CD14-positive monocyte (primary cell): ENCODE measurements at regions not wholly inside any gene's neighbourhood (a gene's known extent, or its start where the extent isn't known, plus 50 kb on each side); places are given as distances from the start of the nearest gene placed in this dataset.

Source experiments
- DNase-seq, 3 donors: peaks; one replicate each; pipeline ENCODE4 v3.0.0-alpha.2; 2011 to 2022
- H2AFZ ChIP-seq: 2 replicates; pipeline ENCODE4 v1.6.0; 2012; ENCODE audit warnings: mild to moderate bottlenecking, low read depth, low read length, inconsistent platforms; ENCODE audit not compliant: insufficient read depth, poor library complexity, severe bottlenecking
- H3K27ac ChIP-seq, 2 donors: 1 replicate in 1 of 2; 2 replicates in 1 of 2; pipeline ENCODE4 v1.5.1; 2012 to 2013; ENCODE audit warnings: low read length in 2 of 2, control low read depth in 1 of 2, inconsistent platforms in 1 of 2, low read depth in 1 of 2, mild to moderate bottlenecking in 1 of 2
- H3K27me3 ChIP-seq, 2 donors: one replicate each; pipeline versions ENCODE4 v1.6.0 to v1.6.1; 2011 to 2013; ENCODE audit warnings: low read length in 2 of 2; ENCODE audit not compliant: control insufficient read depth in 2 of 2, insufficient read depth in 2 of 2
- H3K36me3 ChIP-seq, 2 donors: replicated peaks in 1 of 2; 1 replicate in 1 of 2; 2 replicates in 1 of 2; pipeline versions ENCODE4 v1.5.1 to v1.6.1; 2012 to 2013; ENCODE audit warnings: low read length in 2 of 2, control low read depth in 1 of 2, inconsistent platforms in 1 of 2, mild to moderate bottlenecking in 1 of 2; ENCODE audit not compliant: insufficient read depth in 2 of 2, control insufficient read depth in 1 of 2
- H3K4me1 ChIP-seq, 2 donors: 1 replicate in 1 of 2; 2 replicates in 1 of 2; pipeline versions ENCODE4 v1.5.1 to v1.6.1; 2012 to 2013; ENCODE audit warnings: low read length in 2 of 2, control low read depth in 1 of 2, inconsistent platforms in 1 of 2, mild to moderate bottlenecking in 1 of 2, moderate library complexity in 1 of 2; ENCODE audit not compliant: insufficient read depth in 2 of 2, control insufficient read depth in 1 of 2
- H3K4me2 ChIP-seq: replicated peaks from 2 replicates; pipeline ENCODE3; 2012; ENCODE audit warnings: low read length, moderate library complexity, mild to moderate bottlenecking; ENCODE audit not compliant: poor library complexity, severe bottlenecking; ENCODE audit errors: extremely low read depth
- H3K4me3 ChIP-seq, 3 experiments: fragments of 200-600 bp in 1 of 3; sonication (generic) in 1 of 3; replicated peaks in 1 of 3; 1 replicate in 2 of 3; 2 replicates in 1 of 3; pipeline ENCODE4 v1.5.1; 2011 to 2013; ENCODE audit warnings: low read length in 3 of 3, mild to moderate bottlenecking in 3 of 3, control low read depth in 2 of 3, low read depth in 2 of 3, inconsistent platforms in 1 of 3, moderate library complexity in 1 of 3
- H3K79me2 ChIP-seq: 2 replicates; pipeline ENCODE4 v1.6.0; 2012; ENCODE audit warnings: mild to moderate bottlenecking, control low read depth, inconsistent platforms, low read length, moderate library complexity; ENCODE audit not compliant: insufficient read depth
- H3K9ac ChIP-seq: 2 replicates; pipeline ENCODE4 v1.6.0; 2017; ENCODE audit warnings: low read length, mild to moderate bottlenecking; ENCODE audit not compliant: insufficient read depth, poor library complexity, severe bottlenecking
- H3K9me3 ChIP-seq, 2 donors: replicated peaks in 1 of 2; 1 replicate in 1 of 2; 2 replicates in 1 of 2; pipeline versions ENCODE4 v1.5.1 to v1.6.1; 2012 to 2013; ENCODE audit warnings: low read length in 2 of 2, control low read depth in 1 of 2; ENCODE audit not compliant: control insufficient read depth in 1 of 2, insufficient read depth in 1 of 2
- H4K20me1 ChIP-seq: 2 replicates; pipeline ENCODE4 v1.6.0; 2012; ENCODE audit warnings: mild to moderate bottlenecking, low read length, control low read depth, moderate library complexity; ENCODE audit not compliant: insufficient read depth
- H3K27ac Mint-ChIP-seq, 7 donors: one replicate each; pipeline ENCODE4 v1.8.0; 2020; ENCODE audit warnings: mild to moderate bottlenecking in 7 of 7, mixed read lengths in 7 of 7, moderate library complexity in 6 of 7, inconsistent platforms in 2 of 7
- H3K27me3 Mint-ChIP-seq, 3 donors: one replicate each; pipeline ENCODE4 v1.8.0; 2021 to 2022; ENCODE audit warnings: low read depth in 3 of 3, mild to moderate bottlenecking in 3 of 3, mixed read lengths in 3 of 3, moderate library complexity in 3 of 3, inconsistent platforms in 1 of 3
- H3K36me3 Mint-ChIP-seq, 2 donors: one replicate each; pipeline ENCODE4 v1.8.0; 2020; ENCODE audit warnings: mixed read lengths in 2 of 2, inconsistent platforms in 1 of 2, mild to moderate bottlenecking in 1 of 2
- H3K4me1 Mint-ChIP-seq: one replicate; pipeline ENCODE4 v1.8.0; 2020; ENCODE audit warnings: mild to moderate bottlenecking, mixed read lengths
- H3K4me3 Mint-ChIP-seq, 2 donors: one replicate each; pipeline ENCODE4 v1.8.0; 2020; ENCODE audit warnings: mild to moderate bottlenecking in 2 of 2, mixed read lengths in 2 of 2, moderate library complexity in 1 of 2
- H3K9me3 Mint-ChIP-seq, 7 donors: one replicate each; pipeline ENCODE4 v1.8.0; 2020 to 2022; ENCODE audit warnings: mixed read lengths in 7 of 7, mild to moderate bottlenecking in 6 of 7, moderate library complexity in 6 of 7, inconsistent platforms in 2 of 7
- CTCF ChIP-seq: fragments of 200-600 bp; IDR thresholded peaks from one replicate; pipeline ENCODE4 v1.8.0; 2022; ENCODE audit warnings: antibody characterized with exemption, mild to moderate bottlenecking
- WGBS: methylation state at CpG from one replicate; pipeline ENCODE4 v1.1.5; 2013; ENCODE audit warnings: missing lambda C conversion rate; ENCODE audit not compliant: insufficient coverage; 5-methylcytosine and 5-hydroxymethylcytosine counted together
- intact Hi-C, 2 donors: fragments of 100-400 bp; cut with micrococcal nuclease; formaldehyde crosslinking; loops; one replicate each; pipeline versions ENCODE4 v1.15.0 to v1.15.1; 2023

- Mint-ChIP-seq H3K27me3 (peaks cover 29 to 45% (median 36%) of the 10 kb centered on the region in 3 donors), H3K9me3 (peaks cover 0 to 7% (median 0%) of the 10 kb centered on the region in 7 donors), H3K27ac (peak overlapping the region in 1 of 7 donors; percentile 36), H3K4me1 (peaks cover 18% of the 10 kb centered on the region), H3K4me3 (peak overlapping the region; percentile 81 to 95), H3K36me3 (peaks cover 0 to 6% of the 10 kb centered on the region in 2 donors)
- intact Hi-C loops, result no loop called here
- Histone ChIP-seq H3K27me3 (peaks cover 41 to 44% of the 10 kb centered on the region in 2 donors), H3K4me1 (peaks cover 7 to 10% of the 10 kb centered on the region in 2 donors), H3K36me3 (no peaks in the 10 kb centered on the region), H3K4me3 (peak overlapping the region; percentile 34 to 76 (median 73)), H2AFZ (peak overlapping the region; percentile 63), H3K9ac (peak overlapping the region; percentile 8), H3K27ac (no peak overlapping the region), H3K9me3 (peaks cover 0 to 12% of the 10 kb centered on the region in 2 donors), H4K20me1 (no peaks in the 10 kb centered on the region), H3K79me2 (no peaks in the 10 kb centered on the region), H3K4me2 (peak overlapping the region; percentile 81)
- under 1% methylated on average over 69 of the region's 81 CpGs for WGBS
- no peak for TF ChIP-seq CTCF
- DNase-seq, result no peak
Measured at GRCh38 chr12:67068761-67069450, 200.3 kb upstream of the CAND1 start.

DNA sequence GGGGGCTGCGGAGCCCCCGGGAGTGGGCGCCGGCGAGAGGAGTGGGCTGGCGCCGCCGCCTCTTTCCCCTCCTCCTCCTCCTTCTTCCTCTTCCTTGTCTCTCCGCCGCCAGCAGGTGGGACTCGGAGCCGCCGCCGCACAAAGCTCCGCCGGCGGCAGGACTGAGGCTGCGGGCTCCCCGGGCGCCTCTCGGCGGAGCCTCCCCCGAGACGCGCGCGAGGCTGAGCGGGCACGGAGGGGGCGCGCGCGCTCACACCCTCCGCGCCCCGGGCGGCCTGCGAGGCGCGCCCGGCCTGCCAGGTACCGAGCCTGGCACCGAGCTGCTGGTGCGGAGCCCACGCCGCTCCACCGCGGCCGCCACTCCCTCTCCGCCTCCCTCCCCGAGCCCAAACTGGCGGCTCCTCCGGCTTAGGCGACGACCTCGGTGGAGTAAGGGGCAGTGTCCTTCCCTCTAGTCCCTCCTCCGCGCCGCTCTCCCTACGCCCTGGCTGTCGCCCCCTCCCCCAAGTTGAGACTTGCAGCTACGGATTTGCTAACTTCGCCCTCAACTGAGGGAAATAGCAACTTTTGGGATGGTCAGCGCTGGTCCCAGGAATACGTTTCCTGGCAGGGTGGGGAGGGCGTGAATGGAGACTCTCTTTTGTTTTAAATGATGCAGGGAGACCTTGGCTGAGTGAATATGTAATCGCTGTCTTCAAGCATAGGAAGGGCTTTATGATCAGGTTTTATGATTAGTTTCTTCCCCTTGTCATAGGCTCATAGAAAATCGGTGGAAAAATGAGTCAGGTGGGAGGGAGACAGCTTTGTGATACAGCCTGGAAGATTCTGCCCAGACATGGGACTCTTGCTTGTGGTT lies 199.5 kb upstream of the CAND1 start:
- peaks cover 18% of the 10 kb centered on the region for H3K4me1 Mint-ChIP-seq
- WGBS, result 2% methylated on average over 62 of the region's 68 CpGs
- Histone ChIP-seq H3K4me2 (peak overlapping the region; percentile 81), H3K27me3 (peaks cover 41 to 44% of the 10 kb centered on the region in 2 donors), H3K9me3 (peaks cover 0 to 12% of the 10 kb centered on the region in 2 donors), H4K20me1 (no peaks in the 10 kb centered on the region), H3K4me1 (peaks cover 7 to 10% of the 10 kb centered on the region in 2 donors), H3K79me2 (no peaks in the 10 kb centered on the region), H3K4me3 (peak overlapping the region in 2 of 3 experiments; percentile 23 to 73), H3K9ac (peak overlapping the region; percentile 27), H2AFZ (peak overlapping the region; percentile 56), H3K36me3 (no peaks in the 10 kb centered on the region), H3K27ac (no peak overlapping the region)
- H3K27me3 Mint-ChIP-seq, result peaks cover 29 to 47% (median 36%) of the 10 kb centered on the region in 3 donors
- H3K9me3 Mint-ChIP-seq, result peaks cover 0 to 7% (median 0%) of the 10 kb centered on the region in 7 donors
- TF ChIP-seq CTCF, result no peak
- peak overlapping the region; percentile 78 to 90 for H3K4me3 Mint-ChIP-seq
- DNase-seq, result peak in 1 of 3 donors; percentile 14
- H3K27ac Mint-ChIP-seq, result no peak overlapping the region
- peaks cover 0 to 6% of the 10 kb centered on the region in 2 donors for H3K36me3 Mint-ChIP-seq
- intact Hi-C loops, result no loop called here
